ENCODE measurements at regions not wholly inside any gene's neighbourhood (a gene's known extent, or its start where the extent isn't known, plus 50 kb on each side); places are given as distances from the start of the nearest gene placed in this dataset.

GRCh38 chr22:27108425-27109114 is 451.2 kb downstream of the MIAT start:
- Histone ChIP-seq H3K27me3 (replicated peaks in 1 of 4; ENCODE audit: control insufficient read depth in 3 of 4, extremely low read depth in 1 of 4, insufficient read depth in 3 of 4, low read length in 3 of 4) (no peaks in the 10 kb centered on the region), H2AFZ (ENCODE audit: low read length) (no peak overlapping the region), H3K56ac (replicated peaks; ENCODE audit: insufficient read length, low read depth, low read length) (no peak overlapping the region), H3K9ac (replicated peaks in 1 of 4; ENCODE audit: extremely low read depth in 1 of 4, low read depth in 3 of 4, low read length in 3 of 4) (no peak overlapping the region), H4K91ac (replicated peaks; ENCODE audit: insufficient read length, low read length) (no peak overlapping the region), H3K18ac (ENCODE audit: extremely low read depth, low read length) (no peak overlapping the region), H3K4me3 (ENCODE audit: extremely low read depth in 1 of 4, insufficient read depth in 2 of 4, low read depth in 3 of 4, low read length in 4 of 4) (no peak overlapping the region), H3K79me1 (ENCODE audit: low read depth, low read length) (no peaks in the 10 kb centered on the region), H3K14ac (ENCODE audit: insufficient read length) (no peak overlapping the region), H2BK120ac (replicated peaks; ENCODE audit: low read depth, low read length) (no peak overlapping the region), H3K23me2 (ENCODE audit: low read depth, low read length) (peaks cover 4% of the 10 kb centered on the region; the same call in 1 of the 2 replicates), H3K4me2 (ENCODE audit: insufficient read depth in 1 of 2, low read depth in 2 of 2, low read length in 2 of 2) (no peak overlapping the region), H3K23ac (ENCODE audit: insufficient read length) (no peak overlapping the region), H3K9me3 (ENCODE audit: insufficient read depth in 2 of 2, low read depth in 1 of 2, low read length in 1 of 2) (no peaks in the 10 kb centered on the region), H2BK12ac (ENCODE audit: low read depth, low read length) (no peak overlapping the region), H3K4ac (replicated peaks; ENCODE audit: insufficient read length, low read depth, low read length) (no peak overlapping the region), H2AK5ac (ENCODE audit: low read depth, low read length) (no peak overlapping the region), H2BK5ac (ENCODE audit: low read depth, low read length) (no peak overlapping the region), H4K20me1 (replicated peaks in 1 of 2; ENCODE audit: control insufficient read depth in 1 of 2, insufficient read depth in 2 of 2, low read length in 2 of 2) (no peaks in the 10 kb centered on the region), H4K5ac (ENCODE audit: insufficient read length, low read depth, low read length) (no peak overlapping the region), H2BK15ac (ENCODE audit: low read length) (no peak overlapping the region), H3K79me2 (ENCODE audit: control insufficient read depth in 1 of 2, insufficient read depth in 2 of 2, low read length in 2 of 2) (no peaks in the 10 kb centered on the region), H3K36me3 (ENCODE audit: control insufficient read depth in 2 of 4, insufficient read depth in 4 of 4, low read length in 3 of 4) (no peaks in the 10 kb centered on the region), H3K4me1 (replicated peaks in 1 of 4; ENCODE audit: control insufficient read depth in 3 of 4, insufficient read depth in 4 of 4, low read length in 3 of 4) (peaks cover 0 to 5% (median 0%) of the 10 kb centered on the region in 4 experiments; a peak in 3 of 7 replicates), H4K8ac (ENCODE audit: extremely low read depth, insufficient read depth, low read length) (no peak overlapping the region; the same call in 1 of the 2 replicates), H2BK20ac (ENCODE audit: low read length) (no peak overlapping the region), H3K27ac (ENCODE audit: low read depth, low read length) (no peak overlapping the region)
- FAIRE-seq (no peak), DNase-seq (ENCODE audit: low read depth in 1 of 2, low spot score in 2 of 2) (no peak)
- ChIA-PET POLR2A (ENCODE audit: partially characterized antibody) (no interaction called here), CTCF (ENCODE audit: partially characterized antibody) (interaction anchor here (0.7 kb wide), 1 partner anchor 223 kb away, joined by 3 read pairs; no protein-coding TSS in a partner anchor)
- 81% methylated on average over 19 of the region's 20 CpGs; no CpG with 5 or more reads in 1 of the 2 experiments for WGBS, 2 experiments (ENCODE audit: extremely low coverage in 1 of 2, insufficient coverage in 1 of 2, insufficient read length in 1 of 2, insufficient replicate concordance in 2 of 2, low coverage in 1 of 2, low lambda C conversion rate in 2 of 2, missing lambda C conversion rate in 1 of 2)
- TF ChIP-seq CHD2 (IDR thresholded peaks at IDR 0.05; ENCODE audit: low read length) (no peak), ASH2L (IDR thresholded peaks at IDR 0.05; ENCODE audit: low read length) (no peak), ATF3 (IDR thresholded peaks at IDR 0.05; ENCODE audit: insufficient read depth, low read depth, low read length) (no peak), CBX8 (IDR thresholded peaks at IDR 0.05; ENCODE audit: borderline replicate concordance, low read depth, low read length) (no peak), RNF2 (IDR thresholded peaks at IDR 0.05; ENCODE audit: borderline replicate concordance, low read depth, low read length, missing control alignments, poor library complexity, severe bottlenecking) (no peak), POU5F1 (IDR thresholded peaks at IDR 0.05; ENCODE audit: low read depth, low read length) (no peak), SIN3A (conservative IDR thresholded peaks at IDR 0.05 in 1 of 2, IDR thresholded peaks at IDR 0.05 in 1 of 2; ENCODE audit: low read depth in 1 of 2, low read length in 2 of 2) (no peak), GTF2F1 (IDR thresholded peaks at IDR 0.05; ENCODE audit: borderline replicate concordance, low read depth, low read length) (no peak), PHF8 (conservative IDR thresholded peaks at IDR 0.05; ENCODE audit: low read depth, low read length) (no peak)

All from H1 (cell line).